Activated T-helper 1 cell treated with anti-CD3 and anti-CD28 coated beads, Interleukin-12 subunit alpha, Interleukin-12 subunit beta, Interleukin-2, Interleukin-4 antibody, amounts not matched to agents 30 ng/mL and 10 ng/mL and 1 ng/mL, durations not matched to agents 14 hours and 24 hours and 36 hours (primary cell): ENCODE measurements at regions not wholly inside any gene's neighbourhood (a gene's known extent, or its start where the extent isn't known, plus 50 kb on each side); places are given as distances from the start of the nearest gene placed in this dataset.

Experiments used
- DNase-seq: peaks from one replicate; pipeline ENCODE4 v3.0.0; 2021; ENCODE audit warnings: low spot score
- H3K27ac Mint-ChIP-seq: one replicate; pipeline ENCODE4 v1.8.0; 2021; ENCODE audit warnings: mild to moderate bottlenecking, mixed read lengths
- H3K27me3 Mint-ChIP-seq: one replicate; pipeline ENCODE4 v1.8.0; 2022; ENCODE audit warnings: mild to moderate bottlenecking, moderate library complexity, mixed read lengths; ENCODE audit not compliant: insufficient read depth
- H3K36me3 Mint-ChIP-seq: one replicate; pipeline ENCODE4 v1.8.0; 2021; ENCODE audit warnings: low read depth, mixed read lengths
- H3K4me1 Mint-ChIP-seq: one replicate; pipeline ENCODE4 v1.8.0; 2021; ENCODE audit warnings: low read depth, mixed read lengths
- H3K4me3 Mint-ChIP-seq: one replicate; pipeline ENCODE4 v1.8.0; 2021; ENCODE audit warnings: mild to moderate bottlenecking, moderate library complexity, mixed read lengths
- H3K9me3 Mint-ChIP-seq: one replicate; pipeline ENCODE4 v1.8.0; 2021; ENCODE audit warnings: mixed read lengths
- intact Hi-C: fragments of 100-400 bp; cut with micrococcal nuclease; formaldehyde crosslinking; loops from one replicate; pipeline ENCODE4 v1.15.1; 2024

DNA sequence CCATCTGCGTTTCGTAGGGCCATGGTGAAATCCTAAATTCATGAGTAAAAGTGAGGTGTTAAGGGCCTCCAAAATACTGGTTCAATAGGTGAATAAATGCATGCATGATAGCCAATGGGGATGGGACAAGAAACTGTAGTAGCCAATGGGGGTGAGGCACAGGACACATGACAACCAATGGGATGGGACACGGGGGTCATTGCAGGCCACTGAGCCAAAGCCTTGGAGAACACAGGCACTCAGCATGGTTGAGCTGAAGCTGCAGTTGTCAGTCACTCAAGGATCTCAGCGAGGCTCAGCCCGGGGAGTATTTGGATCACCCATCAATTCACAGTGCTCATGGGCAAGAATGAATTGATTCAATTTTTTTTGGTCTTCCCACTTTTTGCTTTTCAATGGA, 156.5 kb downstream of the ACTR3 start:
- H3K27ac Mint-ChIP-seq = no peak overlapping the region
- no peak for DNase-seq
- intact Hi-C loops = no loop called here
- no peaks in the 10 kb centered on the region for H3K4me1 Mint-ChIP-seq
- no peaks in the 10 kb centered on the region for H3K36me3 Mint-ChIP-seq
- H3K27me3 Mint-ChIP-seq = no peaks in the 10 kb centered on the region
- no peaks in the 10 kb centered on the region for H3K9me3 Mint-ChIP-seq
- no peak overlapping the region for H3K4me3 Mint-ChIP-seq

DNA sequence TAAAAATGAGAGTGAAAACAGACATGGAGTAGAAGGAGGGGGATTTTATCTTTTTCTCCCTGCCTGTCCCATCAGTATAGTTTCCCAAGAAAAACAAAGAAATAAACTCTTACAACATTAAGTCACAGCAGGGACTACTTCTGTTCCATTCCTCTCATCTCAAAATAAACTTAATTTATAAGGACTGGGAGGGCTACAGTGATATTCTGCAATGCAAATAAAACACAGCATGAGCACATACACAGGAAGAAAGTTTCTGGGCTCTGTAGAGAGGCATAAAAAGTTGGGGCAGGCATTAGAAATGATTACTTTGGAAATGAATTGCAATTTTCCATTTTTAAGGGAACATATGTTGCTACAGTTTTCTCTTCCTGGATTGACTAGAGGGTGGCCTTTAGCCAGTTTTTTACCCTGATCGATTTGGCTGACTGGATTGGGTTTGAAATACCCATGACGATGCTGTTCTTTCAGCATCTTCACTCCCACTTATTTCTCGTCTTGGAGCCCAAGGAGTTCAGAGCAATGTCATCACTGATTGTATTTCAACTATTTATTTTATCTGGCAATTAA, 157.1 kb downstream of the ACTR3 start:
- intact Hi-C loops = no loop called here
- H3K4me3 Mint-ChIP-seq = no peak overlapping the region
- no peaks in the 10 kb centered on the region for H3K36me3 Mint-ChIP-seq
- no peaks in the 10 kb centered on the region for H3K9me3 Mint-ChIP-seq
- no peak for DNase-seq
- H3K27me3 Mint-ChIP-seq = no peaks in the 10 kb centered on the region
- no peaks in the 10 kb centered on the region for H3K4me1 Mint-ChIP-seq
- no peak overlapping the region for H3K27ac Mint-ChIP-seq

DNA sequence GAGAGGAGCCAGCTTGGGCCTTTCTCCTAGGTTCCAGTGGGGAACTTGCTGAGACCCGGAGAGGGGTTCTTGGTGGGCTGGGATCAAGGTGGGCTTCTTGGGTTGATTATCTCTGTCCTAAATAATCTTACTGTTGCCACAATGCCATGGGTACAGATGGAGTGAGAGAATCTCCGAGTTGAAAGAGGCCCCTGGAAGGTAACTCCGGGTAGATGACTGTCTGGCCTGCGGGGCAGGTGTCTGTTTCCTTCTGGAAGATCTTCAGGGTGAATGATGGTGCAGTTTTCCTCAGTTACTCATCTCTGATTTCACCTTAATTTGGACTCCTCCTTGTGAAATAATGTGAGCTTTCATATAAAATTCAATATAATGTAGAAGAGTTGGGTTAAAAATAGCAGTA, 159.4 kb downstream of the ACTR3 start:
- Mint-ChIP-seq H3K9me3 (no peaks in the 10 kb centered on the region), H3K36me3 (no peaks in the 10 kb centered on the region), H3K4me3 (no peak overlapping the region), H3K4me1 (no peaks in the 10 kb centered on the region), H3K27ac (no peak overlapping the region), H3K27me3 (no peaks in the 10 kb centered on the region)
- intact Hi-C loops = no loop called here
- no peak for DNase-seq

DNA sequence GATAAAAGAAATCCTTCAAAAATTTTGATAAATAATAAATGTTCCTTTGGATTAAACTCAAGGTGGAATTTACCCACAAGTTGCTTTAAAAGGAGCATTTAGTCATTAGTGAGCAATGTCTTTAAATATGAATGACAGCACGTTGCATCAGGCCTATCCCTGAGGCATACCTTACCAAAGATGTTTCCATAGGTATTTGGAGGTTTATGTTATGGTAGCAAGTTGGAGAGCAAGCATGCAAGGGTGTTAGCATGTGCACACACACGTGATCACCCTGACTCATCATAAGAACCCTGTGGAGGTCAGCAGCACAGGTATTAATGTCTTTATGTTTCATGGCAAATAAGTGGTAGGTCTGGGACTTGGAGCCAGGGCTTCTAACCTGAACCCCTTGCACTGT, 159.9 kb downstream of the ACTR3 start:
- intact Hi-C loops = no loop called here
- no peak for DNase-seq
- Mint-ChIP-seq H3K4me1 (no peaks in the 10 kb centered on the region), H3K9me3 (no peaks in the 10 kb centered on the region), H3K4me3 (no peak overlapping the region), H3K27ac (no peak overlapping the region), H3K27me3 (no peaks in the 10 kb centered on the region), H3K36me3 (no peaks in the 10 kb centered on the region)

DNA sequence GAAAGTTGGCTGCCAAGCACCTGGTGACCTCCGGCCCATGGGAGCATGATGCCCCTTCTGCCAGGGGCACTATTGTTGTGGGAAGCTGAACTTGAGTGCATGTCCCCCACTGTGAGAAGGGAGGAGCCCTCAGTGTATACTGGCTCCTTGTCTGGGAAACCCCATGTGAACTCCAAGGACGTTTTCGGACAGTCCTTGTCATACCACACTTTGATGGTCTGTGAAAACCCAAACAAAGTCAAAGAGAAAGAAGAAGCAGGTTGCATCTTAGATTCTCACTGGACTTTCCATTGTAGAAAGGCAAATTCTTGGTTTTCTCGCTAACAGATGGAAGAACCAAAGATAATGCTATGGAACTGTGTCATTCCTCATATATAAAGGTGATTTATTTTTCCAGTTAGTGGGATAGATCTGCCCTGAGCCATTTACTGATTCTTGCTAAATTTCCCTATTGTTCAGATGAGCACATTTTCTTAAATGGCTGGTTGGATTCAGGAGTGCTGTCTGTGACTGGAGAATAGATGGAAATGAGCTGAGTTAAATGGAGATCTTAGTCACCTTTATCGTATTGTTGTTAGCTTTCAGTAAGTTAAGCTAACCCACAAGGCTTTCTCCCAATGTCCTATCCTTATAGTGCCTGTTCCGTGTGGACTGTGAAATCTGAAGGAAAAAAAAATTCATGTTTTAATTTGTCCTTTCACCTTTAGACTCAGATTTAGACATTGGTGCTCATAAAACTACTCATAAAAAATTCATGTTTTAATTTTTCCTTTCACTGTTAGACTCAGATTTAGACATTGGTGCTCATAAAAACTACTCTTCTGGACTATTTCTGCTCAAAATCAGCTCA, 166.6 kb downstream of the ACTR3 start:
- H3K27me3 Mint-ChIP-seq = peaks cover 3% of the 10 kb centered on the region
- intact Hi-C loops = no loop called here
- H3K27ac Mint-ChIP-seq = no peak overlapping the region
- no peaks in the 10 kb centered on the region for H3K36me3 Mint-ChIP-seq
- no peaks in the 10 kb centered on the region for H3K4me1 Mint-ChIP-seq
- H3K9me3 Mint-ChIP-seq = no peaks in the 10 kb centered on the region
- no peak for DNase-seq
- no peak overlapping the region for H3K4me3 Mint-ChIP-seq

DNA sequence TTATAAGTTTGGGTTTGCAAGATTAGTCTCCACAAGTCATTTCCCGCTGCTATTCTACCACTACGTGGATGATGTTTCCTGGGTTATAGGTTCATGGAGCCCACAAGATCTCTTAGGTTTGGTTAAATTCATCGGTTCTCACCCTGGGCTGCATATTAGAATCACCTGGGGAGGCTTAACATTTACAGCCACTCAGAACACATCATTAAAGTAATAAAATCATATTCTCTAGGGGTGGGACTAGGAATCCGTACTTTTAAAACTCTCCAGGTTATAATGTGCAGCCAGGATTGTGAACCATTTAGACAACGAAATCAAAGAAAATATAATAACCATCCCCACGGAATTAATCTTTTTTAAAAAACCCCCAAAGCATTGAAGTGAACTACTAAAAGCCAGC, 167.7 kb downstream of the ACTR3 start:
- H3K9me3 Mint-ChIP-seq = no peaks in the 10 kb centered on the region
- DNase-seq = no peak
- no peak overlapping the region for H3K27ac Mint-ChIP-seq
- peaks cover 3% of the 10 kb centered on the region for H3K27me3 Mint-ChIP-seq
- no peaks in the 10 kb centered on the region for H3K4me1 Mint-ChIP-seq
- H3K4me3 Mint-ChIP-seq = no peak overlapping the region
- no peaks in the 10 kb centered on the region for H3K36me3 Mint-ChIP-seq
- intact Hi-C loops = no loop called here

DNA sequence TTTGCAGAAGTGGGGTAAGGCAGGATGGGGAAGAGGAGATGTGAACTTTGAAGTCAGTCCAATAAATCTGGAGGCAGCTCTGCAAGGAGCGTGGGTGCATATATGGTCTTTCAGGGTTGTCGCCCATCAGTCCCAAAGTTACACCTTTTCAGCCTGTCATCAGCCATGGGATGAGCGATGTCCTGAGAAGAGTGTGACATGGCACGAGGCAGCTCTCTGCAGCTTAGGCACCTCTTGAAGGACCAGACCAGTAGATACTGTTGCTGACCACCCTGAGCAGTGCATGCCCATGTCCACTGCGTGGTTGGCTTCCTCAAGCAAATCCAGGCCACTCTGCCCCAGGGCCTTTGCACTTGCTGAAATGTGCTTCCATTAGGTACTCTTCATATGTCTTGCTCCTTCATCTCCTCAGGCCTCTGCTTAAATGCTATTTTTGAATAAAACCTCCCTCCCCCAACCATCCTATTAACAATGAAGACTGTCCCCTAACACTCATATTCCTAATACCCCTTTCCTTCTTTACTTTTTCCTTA, 171.7 kb downstream of the ACTR3 start:
- Mint-ChIP-seq H3K9me3 (no peaks in the 10 kb centered on the region), H3K36me3 (no peaks in the 10 kb centered on the region), H3K4me3 (no peak overlapping the region), H3K27ac (no peak overlapping the region), H3K27me3 (peaks cover 2% of the 10 kb centered on the region), H3K4me1 (no peaks in the 10 kb centered on the region)
- intact Hi-C loops = no loop called here
- DNase-seq = no peak

DNA sequence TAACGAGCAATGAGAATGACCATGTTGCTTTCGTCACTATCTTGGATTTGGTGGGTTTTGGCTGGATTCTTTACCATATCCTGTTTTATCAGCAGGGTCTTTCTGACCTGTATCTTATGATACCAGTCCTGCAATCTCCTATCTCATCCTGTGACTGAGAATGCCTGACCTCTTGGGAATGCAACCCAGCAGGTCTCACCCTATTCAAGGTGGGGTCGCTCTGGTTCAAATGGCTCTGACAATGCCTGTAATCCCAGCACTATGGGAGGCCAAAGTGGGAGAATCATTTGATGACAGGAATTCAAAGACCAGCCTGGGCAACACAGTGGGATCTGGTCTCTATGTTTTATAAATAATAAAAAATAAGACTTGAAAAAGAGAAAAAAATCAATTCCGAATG, 173.5 kb downstream of the ACTR3 start:
- Mint-ChIP-seq H3K27me3 (peaks cover 2% of the 10 kb centered on the region), H3K4me1 (no peaks in the 10 kb centered on the region), H3K4me3 (no peak overlapping the region), H3K36me3 (no peaks in the 10 kb centered on the region), H3K9me3 (no peaks in the 10 kb centered on the region), H3K27ac (no peak overlapping the region)
- intact Hi-C loops = no loop called here
- DNase-seq = no peak

DNA sequence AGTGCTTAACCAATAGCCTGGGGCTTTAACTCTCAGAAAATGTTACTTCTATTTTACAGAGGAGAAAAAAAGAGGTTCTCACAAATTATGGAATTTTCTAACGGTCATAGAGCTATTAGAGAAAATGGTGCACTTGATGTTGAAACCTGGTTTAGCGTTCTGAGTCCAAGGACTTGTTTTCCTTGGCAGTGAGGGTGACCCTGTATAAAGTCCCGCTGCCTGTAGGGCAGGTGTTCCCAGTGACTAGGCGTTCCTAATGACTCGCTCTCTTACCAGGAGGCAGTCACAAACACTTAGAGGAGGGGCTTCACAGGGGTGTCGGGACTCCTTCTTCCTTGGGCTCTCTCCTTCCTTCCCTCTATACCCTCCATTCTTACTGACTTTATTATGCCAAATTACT, 175.8 kb downstream of the ACTR3 start:
- DNase-seq = no peak
- no peaks in the 10 kb centered on the region for H3K36me3 Mint-ChIP-seq
- no peaks in the 10 kb centered on the region for H3K9me3 Mint-ChIP-seq
- H3K27ac Mint-ChIP-seq = no peak overlapping the region
- H3K4me3 Mint-ChIP-seq = no peak overlapping the region
- intact Hi-C loops = no loop called here
- no peaks in the 10 kb centered on the region for H3K4me1 Mint-ChIP-seq
- peaks cover 3% of the 10 kb centered on the region for H3K27me3 Mint-ChIP-seq

DNA sequence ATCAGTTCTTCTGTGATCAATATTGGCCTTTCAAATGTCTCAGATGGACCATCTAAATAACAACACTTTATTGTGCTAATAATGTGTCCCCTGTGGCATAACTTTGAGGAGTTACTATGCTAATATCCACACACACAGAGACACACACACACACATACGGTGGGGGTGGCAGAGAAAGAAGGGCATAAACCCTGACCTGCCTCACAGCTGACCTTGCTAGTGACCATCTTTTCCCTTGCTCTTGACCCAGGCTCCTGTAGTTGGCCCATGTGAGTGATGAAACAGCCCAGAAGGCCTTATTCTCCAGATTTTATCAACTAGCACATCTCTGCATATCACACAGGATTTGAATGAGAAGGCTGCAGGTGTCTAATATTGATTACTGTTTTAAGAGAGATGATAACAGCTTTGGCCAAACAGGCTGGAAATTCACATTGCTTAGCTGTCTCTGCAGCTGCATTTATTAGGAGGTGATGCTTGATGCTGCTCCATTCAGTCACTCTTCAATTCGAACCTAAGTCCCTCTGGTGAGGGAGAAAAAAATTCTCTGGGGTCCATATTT, 176.4 kb downstream of the ACTR3 start:
- intact Hi-C loops = no loop called here
- H3K36me3 Mint-ChIP-seq = no peaks in the 10 kb centered on the region

DNA sequence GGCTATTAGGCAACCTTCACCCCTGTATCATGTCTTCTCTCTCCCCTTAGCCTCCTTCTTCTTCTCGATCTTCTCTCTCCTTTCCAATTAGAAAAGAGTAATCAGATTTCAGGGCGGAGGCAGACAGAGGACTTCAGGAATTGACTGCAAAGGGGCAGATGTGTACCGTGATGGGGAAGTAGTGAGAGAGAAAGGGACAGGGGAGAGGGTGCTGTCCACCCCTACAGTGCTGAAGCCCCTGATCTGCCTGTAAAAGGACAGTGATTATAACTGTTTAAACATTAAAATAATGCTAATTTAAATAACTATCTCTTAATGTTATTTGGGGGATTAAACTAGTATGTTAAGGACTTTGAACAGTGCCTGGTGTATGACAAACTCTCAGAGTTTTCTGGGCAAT, 178.5 kb downstream of the ACTR3 start:
- Mint-ChIP-seq H3K9me3 (no peaks in the 10 kb centered on the region), H3K4me1 (no peaks in the 10 kb centered on the region), H3K4me3 (no peak overlapping the region), H3K27ac (no peak overlapping the region), H3K27me3 (peaks cover 3% of the 10 kb centered on the region), H3K36me3 (no peaks in the 10 kb centered on the region)
- no peak for DNase-seq
- intact Hi-C loops = no loop called here

More for the DNA sequence above, 176.4 kb downstream of the ACTR3 start:
- peaks cover 3% of the 10 kb centered on the region for H3K27me3 Mint-ChIP-seq
- no peak overlapping the region for H3K27ac Mint-ChIP-seq
- H3K9me3 Mint-ChIP-seq = no peaks in the 10 kb centered on the region
- no peak for DNase-seq
- no peak overlapping the region for H3K4me3 Mint-ChIP-seq
- H3K4me1 Mint-ChIP-seq = no peaks in the 10 kb centered on the region

DNA sequence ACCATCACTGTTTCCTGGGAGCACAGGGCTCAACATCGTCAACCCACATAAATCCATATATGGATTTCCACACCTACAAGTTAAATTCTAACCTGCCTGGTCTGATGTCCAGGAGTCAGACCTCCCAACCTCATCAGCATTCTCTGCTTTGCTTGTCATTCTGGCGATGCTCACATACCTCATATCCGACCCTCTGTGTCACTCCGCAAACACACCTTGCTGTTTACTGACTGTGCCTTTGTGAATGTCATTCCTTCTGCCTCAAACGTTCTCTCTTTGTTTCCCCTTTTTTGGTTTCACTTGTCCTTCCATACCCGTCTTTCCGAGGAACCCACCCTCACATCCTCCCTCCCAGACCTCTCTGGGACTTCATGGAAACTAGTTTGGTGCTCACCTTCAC, 187.1 kb downstream of the ACTR3 start:
- Mint-ChIP-seq H3K36me3 (no peaks in the 10 kb centered on the region), H3K4me3 (no peak overlapping the region), H3K27me3 (peaks cover 4% of the 10 kb centered on the region), H3K9me3 (no peaks in the 10 kb centered on the region), H3K27ac (no peak overlapping the region), H3K4me1 (no peaks in the 10 kb centered on the region)
- intact Hi-C loops = no loop called here
- DNase-seq = no peak

DNA sequence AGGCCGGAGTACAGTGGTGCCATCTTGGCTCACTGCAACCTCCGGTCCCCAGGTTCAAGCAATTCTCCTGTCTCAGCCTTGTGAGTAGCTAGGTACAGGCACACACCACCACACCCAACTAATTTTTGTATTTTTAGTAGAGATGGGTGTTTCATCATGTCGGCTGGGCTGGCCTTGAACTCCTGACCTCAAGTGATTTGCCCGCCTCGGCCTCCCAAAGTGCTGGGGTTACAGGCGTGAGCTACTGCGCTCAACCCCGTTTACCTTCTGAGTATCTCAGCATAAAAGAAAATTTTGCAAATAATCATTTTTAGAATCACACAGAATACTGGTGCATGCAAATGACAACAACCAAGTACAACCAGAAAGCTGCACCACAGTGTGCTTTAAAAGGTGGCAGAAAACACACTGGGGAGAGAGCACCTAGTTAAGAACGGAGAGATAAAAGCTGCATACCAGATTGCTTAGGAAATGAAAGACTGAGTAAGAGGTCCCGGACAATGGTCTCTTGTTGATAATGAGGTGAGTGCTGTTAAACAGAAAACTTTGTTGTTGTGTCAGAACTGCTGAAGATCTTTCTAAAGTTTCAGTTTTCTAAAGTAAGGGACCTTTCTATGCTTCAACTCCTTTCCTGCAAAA, 189.6 kb downstream of the ACTR3 start:
- intact Hi-C loops = no loop called here
- Mint-ChIP-seq H3K4me1 (no peaks in the 10 kb centered on the region), H3K9me3 (no peaks in the 10 kb centered on the region), H3K27me3 (peaks cover 4% of the 10 kb centered on the region), H3K36me3 (no peaks in the 10 kb centered on the region), H3K4me3 (no peak overlapping the region), H3K27ac (no peak overlapping the region)
- DNase-seq = no peak
